Osteocyte (in vitro differentiated cells): ENCODE measurements at regions not wholly inside any gene's neighbourhood (a gene's known extent, or its start where the extent isn't known, plus 50 kb on each side); places are given as distances from the start of the nearest gene placed in this dataset.

ENCODE experiments used
- DNase-seq: peaks from one replicate; pipeline ENCODE4 v3.0.0; 2021; ENCODE audit warnings: mixed read lengths; ENCODE audit not compliant: unreplicated experiment; ENCODE audit errors: extremely low spot score
- H3K27ac Mint-ChIP-seq: one replicate; pipeline ENCODE4 v1.8.0; 2021; ENCODE audit warnings: mild to moderate bottlenecking, mixed read lengths; ENCODE audit not compliant: unreplicated experiment
- H3K27me3 Mint-ChIP-seq: one replicate; pipeline ENCODE4 v1.8.0; 2021; ENCODE audit warnings: mixed read lengths; ENCODE audit not compliant: unreplicated experiment
- H3K36me3 Mint-ChIP-seq: one replicate; pipeline ENCODE4 v1.8.0; 2021; ENCODE audit warnings: mixed read lengths; ENCODE audit not compliant: unreplicated experiment
- H3K4me1 Mint-ChIP-seq: one replicate; pipeline ENCODE4 v1.8.0; 2021; ENCODE audit warnings: mixed read lengths; ENCODE audit not compliant: unreplicated experiment
- H3K4me3 Mint-ChIP-seq: one replicate; pipeline ENCODE4 v1.8.0; 2021; ENCODE audit warnings: mild to moderate bottlenecking, moderate library complexity, mixed read lengths; ENCODE audit not compliant: unreplicated experiment
- H3K9me3 Mint-ChIP-seq: one replicate; pipeline ENCODE4 v1.8.0; 2021; ENCODE audit warnings: mixed read lengths; ENCODE audit not compliant: unreplicated experiment
- CTCF ChIP-seq: fragments of 200-600 bp; sonication (generic); IDR thresholded peaks from 2 replicates; pipeline ENCODE4 v1.5.0; 2021; ENCODE audit warnings: antibody characterized with exemption, mild to moderate bottlenecking, moderate library complexity

- Mint-ChIP-seq H3K27me3 (peaks cover 8% of the 10 kb centered on the region), H3K4me1 (no peaks in the 10 kb centered on the region), H3K36me3 (no peaks in the 10 kb centered on the region), H3K27ac (no peak overlapping the region), H3K9me3 (no peaks in the 10 kb centered on the region), H3K4me3 (no peak overlapping the region)
- no peak for TF ChIP-seq CTCF
- no peak for DNase-seq
These were observed 161.1 kb downstream of the ARL4C start for GRCh38 chr2:234335661-234336228.

- no peaks in the 10 kb centered on the region for H3K9me3 Mint-ChIP-seq
- DNase-seq: no peak
- peaks cover 8% of the 10 kb centered on the region for H3K27me3 Mint-ChIP-seq
- no peak overlapping the region for H3K4me3 Mint-ChIP-seq
- TF ChIP-seq CTCF: no peak
- no peak overlapping the region for H3K27ac Mint-ChIP-seq
- H3K4me1 Mint-ChIP-seq: no peaks in the 10 kb centered on the region
- H3K36me3 Mint-ChIP-seq: no peaks in the 10 kb centered on the region
These were observed 162.1 kb downstream of the ARL4C start for GRCh38 chr2:234334756-234335155.

GRCh38 chr2:234334151-234334550 lies 162.7 kb downstream of the ARL4C start:
- TF ChIP-seq CTCF: no peak
- Mint-ChIP-seq H3K4me3 (no peak overlapping the region), H3K9me3 (no peaks in the 10 kb centered on the region), H3K4me1 (no peaks in the 10 kb centered on the region), H3K36me3 (no peaks in the 10 kb centered on the region), H3K27ac (no peak overlapping the region), H3K27me3 (peaks cover 8% of the 10 kb centered on the region)
- no peak for DNase-seq

GRCh38 chr2:234333168-234334130 lies 163.4 kb downstream of the ARL4C start:
- DNase-seq: no peak
- Mint-ChIP-seq H3K4me3 (no peak overlapping the region), H3K36me3 (no peaks in the 10 kb centered on the region), H3K27ac (no peak overlapping the region), H3K27me3 (peaks cover 8% of the 10 kb centered on the region), H3K9me3 (no peaks in the 10 kb centered on the region), H3K4me1 (no peaks in the 10 kb centered on the region)
- TF ChIP-seq CTCF: no peak

- TF ChIP-seq CTCF: no peak
- Mint-ChIP-seq H3K27ac (no peak overlapping the region), H3K9me3 (no peaks in the 10 kb centered on the region), H3K4me1 (no peaks in the 10 kb centered on the region), H3K27me3 (peaks cover 8% of the 10 kb centered on the region), H3K4me3 (no peak overlapping the region), H3K36me3 (no peaks in the 10 kb centered on the region)
- no peak for DNase-seq
These were observed 164.9 kb downstream of the ARL4C start for GRCh38 chr2:234331966-234332365.
